DND-41 (cell line): ENCODE measurements at regions not wholly inside any gene's neighbourhood (a gene's known extent, or its start where the extent isn't known, plus 50 kb on each side); places are given as distances from the start of the nearest gene placed in this dataset.

ENCODE experiments used
- ATAC-seq: fragments of 200-7000 bp; cut with Tn5 transposase; 3 replicates; pipeline ENCODE4 v1.9.1; 2021; ENCODE audit warnings: low read depth; ENCODE audit not compliant: insufficient read depth
- DNase-seq: peaks from one replicate; pipeline ENCODE4 v3.0.0-alpha.2; 2020
- H2AFZ ChIP-seq: 2 replicates; pipeline ENCODE4 v1.6.0; 2012; ENCODE audit warnings: low read depth, low read length
- H3K27ac ChIP-seq: 2 replicates; pipeline ENCODE4 v1.5.1; 2012; ENCODE audit warnings: low read length, inconsistent platforms
- H3K27me3 ChIP-seq: fragments of 200-600 bp; sonication (generic); 2 replicates; pipeline ENCODE4 v1.6.0; 2012; ENCODE audit warnings: low read length, mild to moderate bottlenecking, inconsistent platforms; ENCODE audit not compliant: insufficient read depth, poor library complexity
- H3K36me3 ChIP-seq: 2 replicates; pipeline ENCODE4 v1.5.1; 2012; ENCODE audit warnings: low read length, inconsistent platforms; ENCODE audit not compliant: insufficient read depth
- H3K4me1 ChIP-seq: 2 replicates; pipeline ENCODE4 v1.5.1; 2012; ENCODE audit warnings: mild to moderate bottlenecking, low read length; ENCODE audit not compliant: insufficient read depth
- H3K4me2 ChIP-seq: 2 replicates; pipeline ENCODE4 v1.6.0; 2012; ENCODE audit warnings: mild to moderate bottlenecking, moderate library complexity, low read length, inconsistent platforms; ENCODE audit not compliant: insufficient read depth
- H3K4me3 ChIP-seq, 2 experiments: fragments of 200-600 bp in 1 of 2; shearing (Covaris generic) in 1 of 2; 2 replicates each; pipeline ENCODE4 v1.5.1; 2012 to 2016; ENCODE audit warnings: inconsistent platforms in 2 of 2, low read length in 2 of 2, mild to moderate bottlenecking in 2 of 2, low read depth in 1 of 2, moderate library complexity in 1 of 2
- H3K79me2 ChIP-seq: 2 replicates; pipeline ENCODE4 v1.6.0; 2012; ENCODE audit warnings: low read length, inconsistent platforms; ENCODE audit not compliant: insufficient read depth
- H3K9ac ChIP-seq: 2 replicates; pipeline ENCODE4 v1.6.0; 2012; ENCODE audit warnings: low read depth, mild to moderate bottlenecking, inconsistent platforms, low read length, moderate library complexity
- H3K9me3 ChIP-seq: 2 replicates; pipeline ENCODE4 v1.5.1; 2012; ENCODE audit warnings: low read length, moderate library complexity, mild to moderate bottlenecking, inconsistent platforms; ENCODE audit not compliant: insufficient read depth, severe bottlenecking
- H4K20me1 ChIP-seq: 2 replicates; pipeline ENCODE4 v1.6.0; 2012; ENCODE audit warnings: low read length; ENCODE audit not compliant: insufficient read depth
- CTCF ChIP-seq: IDR thresholded peaks from 2 replicates; pipeline ENCODE4 v1.5.1; 2012; ENCODE audit warnings: borderline replicate concordance, low read length, moderate library complexity, mild to moderate bottlenecking; ENCODE audit not compliant: poor library complexity, severe bottlenecking; ENCODE audit errors: extremely low read depth
- EZH2 ChIP-seq: IDR thresholded peaks from 3 replicates; pipeline ENCODE4 v1.6.1; 2012; ENCODE audit warnings: borderline replicate concordance, low read depth, mild to moderate bottlenecking, moderate library complexity, low read length, inconsistent platforms; ENCODE audit not compliant: severe bottlenecking

GRCh38 chr6:93088621-93089501 is 330.5 kb downstream of the EPHA7 start:
- TF ChIP-seq EZH2 (no peak), CTCF (no peak)
- Histone ChIP-seq H3K9ac (no peak overlapping the region), H3K4me3 (no peak overlapping the region), H3K4me1 (no peaks in the 10 kb centered on the region), H2AFZ (no peak overlapping the region), H3K27ac (no peak overlapping the region), H3K36me3 (no peaks in the 10 kb centered on the region), H4K20me1 (no peaks in the 10 kb centered on the region), H3K27me3 (no peaks in the 10 kb centered on the region), H3K4me2 (no peak overlapping the region), H3K79me2 (no peaks in the 10 kb centered on the region), H3K9me3 (no peaks in the 10 kb centered on the region)
- ATAC-seq (no peak), DNase-seq (no peak)

GRCh38 chr6:93087606-93088005 is 331.8 kb downstream of the EPHA7 start:
- TF ChIP-seq CTCF: no peak
- no peaks in the 10 kb centered on the region for H3K4me1 ChIP-seq
- H3K79me2 ChIP-seq: no peaks in the 10 kb centered on the region
- H3K4me2 ChIP-seq: no peak overlapping the region
- H3K36me3 ChIP-seq: no peaks in the 10 kb centered on the region
- H3K9ac ChIP-seq: no peak overlapping the region
- no peak for DNase-seq
- no peak overlapping the region for H3K27ac ChIP-seq
- H3K27me3 ChIP-seq: no peaks in the 10 kb centered on the region
- ATAC-seq: no peak
- no peaks in the 10 kb centered on the region for H3K9me3 ChIP-seq
- H4K20me1 ChIP-seq: no peaks in the 10 kb centered on the region
- no peak overlapping the region for H2AFZ ChIP-seq
- H3K4me3 ChIP-seq: no peak overlapping the region

GRCh38 chr6:93086351-93086750 is 333.0 kb downstream of the EPHA7 start:
- no peak for DNase-seq
- no peak overlapping the region for H2AFZ ChIP-seq
- no peak overlapping the region for H3K4me2 ChIP-seq
- H3K4me3 ChIP-seq: no peak overlapping the region
- no peaks in the 10 kb centered on the region for H3K79me2 ChIP-seq
- TF ChIP-seq CTCF: no peak
- no peak for TF ChIP-seq EZH2
- ATAC-seq: no peak
- no peaks in the 10 kb centered on the region for H3K36me3 ChIP-seq
- no peaks in the 10 kb centered on the region for H3K9me3 ChIP-seq
- H3K4me1 ChIP-seq: no peaks in the 10 kb centered on the region
- no peaks in the 10 kb centered on the region for H3K27me3 ChIP-seq
- H3K9ac ChIP-seq: no peak overlapping the region
- H3K27ac ChIP-seq: no peak overlapping the region
- no peaks in the 10 kb centered on the region for H4K20me1 ChIP-seq
